H1 (cell line): ENCODE measurements at regions not wholly inside any gene's neighbourhood (a gene's known extent, or its start where the extent isn't known, plus 50 kb on each side); places are given as distances from the start of the nearest gene placed in this dataset.

Source experiments
- CTCF ChIA-PET: fragments of 300-600 bp; sonication (Branson Sonifier 250); formaldehyde crosslinking; loops from one replicate; lab custom pipeline; 2021; ENCODE audit not compliant: partially characterized antibody; lab: Charles Lee
- POLR2A ChIA-PET: fragments of 300-600 bp; sonication (Branson Sonifier 250); formaldehyde crosslinking; loops from one replicate; lab custom pipeline; 2021; ENCODE audit warnings: inconsistent platforms; ENCODE audit not compliant: partially characterized antibody; lab: Charles Lee
- DNase-seq, 2 experiments: peaks; one replicate each; pipeline versions ENCODE4 v3.0.0 to v3.0.0-alpha.2; 2010 to 2022; ENCODE audit warnings: low spot score in 2 of 2, low read depth in 1 of 2, mixed read lengths in 1 of 2
- FAIRE-seq: peaks from 2 replicates; lab custom pipeline; 2011; peaks lifted over from hg19 to GRCh38; lab: Jason Lieb, UNC
- H2AFZ ChIP-seq: 2 replicates; pipeline ENCODE4 v1.8.1; 2012; ENCODE audit warnings: low read length, inconsistent platforms
- H2AK5ac ChIP-seq: 2 replicates; pipeline ENCODE4 v1.6.1; 2013; ENCODE audit warnings: low read depth, low read length
- H2BK120ac ChIP-seq: replicated peaks from 2 replicates; pipeline ENCODE3; 2013; ENCODE audit warnings: low read depth, low read length, inconsistent platforms
- H2BK12ac ChIP-seq: 2 replicates; pipeline ENCODE4 v1.6.1; 2013; ENCODE audit warnings: low read depth, low read length
- H2BK15ac ChIP-seq: 2 replicates; pipeline ENCODE4 v1.6.1; 2013; ENCODE audit warnings: low read length
- H2BK20ac ChIP-seq: 2 replicates; pipeline ENCODE4 v1.6.1; 2013; ENCODE audit warnings: low read length
- H2BK5ac ChIP-seq: 2 replicates; pipeline ENCODE4 v1.6.1; 2013; ENCODE audit warnings: low read depth, low read length
- H3K14ac ChIP-seq: 2 replicates; pipeline ENCODE4 v1.6.1; 2013; ENCODE audit warnings: inconsistent platforms; ENCODE audit not compliant: insufficient read length
- H3K18ac ChIP-seq: 2 replicates; pipeline ENCODE4 v1.6.1; 2013; ENCODE audit warnings: low read length; ENCODE audit errors: extremely low read depth
- H3K23ac ChIP-seq: 2 replicates; pipeline ENCODE4 v1.6.1; 2013; ENCODE audit warnings: inconsistent platforms; ENCODE audit not compliant: insufficient read length
- H3K23me2 ChIP-seq: 2 replicates; pipeline ENCODE4 v1.6.1; 2013; ENCODE audit warnings: low read depth, low read length
- H3K27ac ChIP-seq: 2 replicates; pipeline ENCODE4 v1.6.1; 2011; ENCODE audit warnings: low read depth, low read length, inconsistent platforms
- H3K27me3 ChIP-seq, 4 experiments: replicated peaks in 1 of 4; 1 replicate in 1 of 4; 2 replicates in 3 of 4; pipeline versions ENCODE4 v1.6.1 to v1.8.1; 2011 to 2013; ENCODE audit warnings: low read length in 3 of 4, mild to moderate bottlenecking in 3 of 4, inconsistent platforms in 2 of 4, mixed read lengths in 2 of 4, moderate library complexity in 1 of 4; ENCODE audit not compliant: control insufficient read depth in 3 of 4, insufficient read depth in 3 of 4; ENCODE audit errors: extremely low read depth in 1 of 4
- H3K36me3 ChIP-seq, 4 experiments: 2 replicates each; pipeline versions ENCODE4 v1.6.1 to v1.8.1; 2011 to 2013; ENCODE audit warnings: mild to moderate bottlenecking in 4 of 4, low read length in 3 of 4, moderate library complexity in 2 of 4, control low read depth in 1 of 4, inconsistent platforms in 1 of 4; ENCODE audit not compliant: insufficient read depth in 4 of 4, control insufficient read depth in 2 of 4
- H3K4ac ChIP-seq: replicated peaks from 2 replicates; pipeline ENCODE3; 2013; ENCODE audit warnings: low read length, low read depth, mixed read lengths, inconsistent platforms; ENCODE audit not compliant: insufficient read length
- H3K4me1 ChIP-seq, 4 experiments: replicated peaks in 1 of 4; 1 replicate in 1 of 4; 2 replicates in 3 of 4; pipeline versions ENCODE4 v1.6.1 to v1.8.1; 2011 to 2013; ENCODE audit warnings: low read length in 3 of 4, inconsistent platforms in 2 of 4, mixed read lengths in 1 of 4; ENCODE audit not compliant: insufficient read depth in 4 of 4, control insufficient read depth in 3 of 4
- H3K4me2 ChIP-seq, 2 experiments: 2 replicates each; pipeline versions ENCODE4 v1.6.1 to v1.8.1; 2011 to 2013; ENCODE audit warnings: low read depth in 2 of 2, low read length in 2 of 2, control low read depth in 1 of 2, inconsistent platforms in 1 of 2, mild to moderate bottlenecking in 1 of 2; ENCODE audit not compliant: insufficient read depth in 1 of 2
- H3K4me3 ChIP-seq, 4 experiments: fragments of 200-600, 300-600 bp in 1 of 4; sonication (generic), shearing (Covaris generic), sonication (Bioruptor Twin) in 1 of 4; 2 replicates each; pipeline versions ENCODE4 v1.5.1 to v1.8.1; 2011 to 2016; ENCODE audit warnings: low read length in 4 of 4, low read depth in 3 of 4, control low read depth in 2 of 4, inconsistent platforms in 2 of 4, mild to moderate bottlenecking in 2 of 4, mixed read lengths in 1 of 4, moderate library complexity in 1 of 4; ENCODE audit not compliant: insufficient read depth in 2 of 4; ENCODE audit errors: extremely low read depth in 1 of 4
- H3K56ac ChIP-seq: replicated peaks from 2 replicates; pipeline ENCODE3; 2013; ENCODE audit warnings: low read depth, mild to moderate bottlenecking, mixed read lengths, low read length, inconsistent platforms; ENCODE audit not compliant: insufficient read length
- H3K79me1 ChIP-seq: 2 replicates; pipeline ENCODE4 v1.6.1; 2013; ENCODE audit warnings: low read depth, low read length, control low read depth
- H3K79me2 ChIP-seq, 2 experiments: 2 replicates each; pipeline versions ENCODE4 v1.6.1 to v1.8.1; 2012 to 2013; ENCODE audit warnings: low read length in 2 of 2, mild to moderate bottlenecking in 2 of 2, inconsistent platforms in 1 of 2; ENCODE audit not compliant: insufficient read depth in 2 of 2, control insufficient read depth in 1 of 2
- H3K9ac ChIP-seq, 4 experiments: replicated peaks in 1 of 4; 1 replicate in 1 of 4; 2 replicates in 3 of 4; pipeline versions ENCODE4 v1.6.1 to v1.8.1; 2011 to 2013; ENCODE audit warnings: low read depth in 3 of 4, low read length in 3 of 4, control low read depth in 2 of 4, mild to moderate bottlenecking in 2 of 4, moderate library complexity in 2 of 4, inconsistent platforms in 1 of 4; ENCODE audit errors: extremely low read depth in 1 of 4
- H3K9me3 ChIP-seq, 2 experiments: 2 replicates each; pipeline versions ENCODE4 v1.6.1 to v1.8.1; 2012 to 2013; ENCODE audit warnings: mild to moderate bottlenecking in 2 of 2, moderate library complexity in 2 of 2, control low read depth in 1 of 2, inconsistent platforms in 1 of 2, low read depth in 1 of 2, low read length in 1 of 2, mixed read lengths in 1 of 2; ENCODE audit not compliant: insufficient read depth in 2 of 2
- H4K20me1 ChIP-seq, 2 experiments: replicated peaks in 1 of 2; 2 replicates each; pipeline versions ENCODE3 to v1.8.1; 2011 to 2013; ENCODE audit warnings: inconsistent platforms in 2 of 2, low read length in 2 of 2, mild to moderate bottlenecking in 1 of 2; ENCODE audit not compliant: insufficient read depth in 2 of 2, control insufficient read depth in 1 of 2
- H4K5ac ChIP-seq: 2 replicates; pipeline ENCODE4 v1.6.1; 2013; ENCODE audit warnings: low read length, low read depth, mixed read lengths, inconsistent platforms; ENCODE audit not compliant: insufficient read length
- H4K8ac ChIP-seq: 2 replicates; pipeline ENCODE4 v1.8.0; 2013; ENCODE audit warnings: mild to moderate bottlenecking, moderate library complexity, low read length, inconsistent platforms; ENCODE audit not compliant: insufficient read depth; ENCODE audit errors: extremely low read depth
- H4K91ac ChIP-seq: replicated peaks from 2 replicates; pipeline ENCODE3; 2013; ENCODE audit warnings: low read length, mixed read lengths, inconsistent platforms; ENCODE audit not compliant: insufficient read length
- CHD1 ChIP-seq: IDR thresholded peaks from 2 replicates; pipeline ENCODE4 v1.6.1; 2012; ENCODE audit warnings: low read depth, low read length, improper control_type of control experiment
- EZH2 ChIP-seq: fragments of 200-600 bp; sonication (generic); IDR thresholded peaks from 2 replicates; pipeline ENCODE4 v1.7.1; 2012; ENCODE audit warnings: low read depth, mild to moderate bottlenecking, moderate library complexity, low read length, inconsistent platforms; ENCODE audit not compliant: severe bottlenecking
- KDM4A ChIP-seq: IDR thresholded peaks from one replicate; pipeline ENCODE4 v1.7.1; 2012; ENCODE audit warnings: low read depth, mild to moderate bottlenecking, moderate library complexity, low read length, inconsistent platforms; ENCODE audit not compliant: severe bottlenecking
- MAFK ChIP-seq: IDR thresholded peaks from 2 replicates; pipeline ENCODE4 v1.6.1; 2012; ENCODE audit warnings: low read depth, mild to moderate bottlenecking, improper control_type of control experiment, low read length
- PHF8 ChIP-seq: fragments of 200-600 bp; sonication (generic); conservative IDR thresholded peaks from 2 replicates; pipeline ENCODE4 v1.7.1; 2012; ENCODE audit warnings: low read depth, mild to moderate bottlenecking, inconsistent platforms, low read length, moderate library complexity
- SIN3A ChIP-seq, 2 experiments: IDR thresholded peaks in 1 of 2; conservative IDR thresholded peaks in 1 of 2; 2 replicates each; pipeline ENCODE4 v1.6.1; 2011 to 2012; ENCODE audit warnings: low read length in 2 of 2, improper control_type of control experiment in 1 of 2, low read depth in 1 of 2, mild to moderate bottlenecking in 1 of 2
- WGBS, 2 experiments: shearing (Covaris generic) in 1 of 2; methylation state at CpG; one replicate each; pipeline versions ENCODE4 v1.1.6 to v1.1.7; 2013 to 2015; ENCODE audit warnings: low lambda C conversion rate in 2 of 2, mixed read lengths in 2 of 2, inconsistent platforms in 1 of 2, low coverage in 1 of 2, missing lambda C conversion rate in 1 of 2; ENCODE audit not compliant: insufficient replicate concordance in 2 of 2, insufficient coverage in 1 of 2, insufficient read length in 1 of 2; ENCODE audit errors: extremely low coverage in 1 of 2, missing lambda C conversion rate in 1 of 2; 5-methylcytosine and 5-hydroxymethylcytosine counted together

DNA sequence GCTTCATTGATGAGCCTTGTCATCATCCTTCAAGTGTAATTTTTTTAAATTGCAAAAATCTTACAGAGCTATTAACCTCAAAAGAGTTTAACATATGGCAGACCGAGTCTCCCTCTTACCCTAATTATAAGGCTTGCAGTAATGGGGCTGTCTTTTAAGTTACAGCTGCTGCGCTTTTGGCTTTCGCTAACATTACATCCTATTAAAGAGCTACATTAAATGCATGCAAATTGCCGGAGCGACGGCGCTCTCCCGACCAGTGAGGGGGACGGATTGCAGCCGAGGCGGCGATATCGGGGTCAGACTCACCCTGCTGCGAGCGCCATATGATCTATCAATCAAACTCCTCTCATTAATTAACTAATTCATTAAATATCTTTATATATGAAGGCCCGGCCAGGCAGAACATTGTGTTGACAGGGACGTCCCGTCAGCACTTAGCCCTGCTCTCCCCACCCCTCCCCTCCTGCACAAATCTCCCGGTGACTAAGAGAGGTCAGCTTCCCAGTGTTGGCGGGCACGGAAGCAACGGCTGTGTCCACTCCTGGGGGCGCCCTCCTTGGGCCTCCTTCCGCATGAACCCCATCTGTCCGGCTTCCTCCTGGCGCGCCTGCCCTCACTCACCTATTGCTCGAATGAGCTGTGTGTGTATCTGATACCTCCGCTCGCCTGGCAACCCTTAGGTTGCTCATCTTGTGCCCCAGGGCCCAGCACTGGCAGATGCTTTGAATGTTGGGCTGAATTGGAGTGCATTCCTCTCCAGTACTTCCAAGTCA is 156.0 kb upstream of the CADM1 start:
- Histone ChIP-seq H3K79me1 (no peaks in the 10 kb centered on the region), H3K4me2 (peak overlapping the region; percentile 83 to 92), H3K27me3 (peaks cover 12 to 42% (median 35%) of the 10 kb centered on the region in 4 experiments), H3K4me3 (peak overlapping the region; percentile 33 to 66 (median 58)), H3K56ac (no peak overlapping the region), H2BK5ac (no peak overlapping the region), H4K20me1 (no peaks in the 10 kb centered on the region), H2BK20ac (no peak overlapping the region), H3K36me3 (no peaks in the 10 kb centered on the region), H3K23me2 (peaks cover 16% of the 10 kb centered on the region; the same call in 1 of the 2 replicates), H3K18ac (no peak overlapping the region), H2AK5ac (no peak overlapping the region), H4K8ac (no peak overlapping the region), H3K4me1 (peaks cover 0 to 9% (median 5%) of the 10 kb centered on the region in 4 experiments; a peak in 6 of 7 replicates), H4K91ac (no peak overlapping the region), H2BK12ac (no peak overlapping the region), H3K79me2 (no peaks in the 10 kb centered on the region), H3K14ac (no peak overlapping the region), H3K23ac (no peak overlapping the region), H3K9me3 (no peaks in the 10 kb centered on the region), H3K4ac (no peak overlapping the region), H3K27ac (no peak overlapping the region), H2AFZ (0 out of 2 replicates have a peak overlapping the region, but pooled peaks have one; percentile 46), H2BK15ac (no peak overlapping the region), H2BK120ac (no peak overlapping the region), H4K5ac (no peak overlapping the region), H3K9ac (no peak overlapping the region)
- TF ChIP-seq EZH2 (peak; percentile 16), MAFK (no peak), PHF8 (no peak), CHD1 (no peak), KDM4A (peak; percentile 14), SIN3A (conservative IDR thresholded peaks at IDR 0.05 in 1 of 2, IDR thresholded peaks at IDR 0.05 in 1 of 2; ENCODE audit: low read depth in 1 of 2, low read length in 2 of 2) (no peak)
- ChIA-PET CTCF (interaction anchor here (0.6 to 7.9 kb wide), 12 partner anchors 10 to 335 kb away, joined by 3 to 35 read pairs (median 4); no protein-coding TSS in a partner anchor), POLR2A (interaction anchor here (1.1 to 1.3 kb wide), 2 partner anchors 8 to 156 kb away, joined by 3 to 4 read pairs; partner anchors contain the start of gene CADM1)
- DNase-seq (peak in 1 of 2 experiments; percentile 53), FAIRE-seq (no peak)
- WGBS, 2 experiments = 15% methylated on average over 30 of the region's 30 CpGs; no CpG with 5 or more reads in 1 of the 2 experiments
